ENCODE measurements at regions not wholly inside any gene's neighbourhood (a gene's known extent, or its start where the extent isn't known, plus 50 kb on each side); places are given as distances from the start of the nearest gene placed in this dataset.

DNA sequence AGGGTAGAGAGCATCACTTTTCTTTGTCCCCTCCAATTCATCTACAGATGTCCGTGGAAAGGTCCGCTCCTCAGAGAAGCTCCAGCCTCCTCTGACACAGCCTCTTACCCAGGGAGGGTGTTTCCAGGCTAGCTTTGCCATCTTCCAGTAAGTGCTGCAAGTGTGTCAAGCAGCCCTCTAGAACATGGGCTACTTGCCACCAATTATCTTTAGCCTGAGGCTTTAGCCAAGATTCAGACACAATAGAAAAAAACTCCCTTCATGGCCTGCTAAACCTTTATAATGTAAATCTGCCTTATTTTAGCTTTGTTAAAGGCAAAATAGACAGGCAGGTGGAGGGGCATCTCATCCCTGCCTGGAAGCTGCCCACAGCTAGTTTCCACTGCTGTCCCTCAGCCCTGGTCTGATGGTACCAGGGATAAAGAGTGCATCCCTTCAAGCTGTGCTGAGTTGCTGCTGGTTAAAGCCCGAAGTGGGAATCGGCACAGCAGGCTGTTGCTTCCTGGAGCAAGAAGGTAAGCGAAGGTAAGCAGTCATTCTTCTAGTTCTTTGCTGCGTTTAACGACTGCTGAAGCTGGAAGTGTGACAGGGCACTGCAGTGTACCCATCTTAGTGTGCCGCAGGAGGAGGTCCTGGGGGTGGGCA lies 190.1 kb upstream of the E2F8 start:
- Histone ChIP-seq H3K4me1 (ENCODE audit: insufficient read depth, poor library complexity, severe bottlenecking) (peaks cover 19% of the 10 kb centered on the region), H3K27ac (ENCODE audit: poor library complexity, severe bottlenecking) (no peak overlapping the region), H3K9me3 (ENCODE audit: severe bottlenecking) (no peaks in the 10 kb centered on the region), H3K36me3 (ENCODE audit: low read depth) (no peaks in the 10 kb centered on the region), H3K27me3 (ENCODE audit: insufficient read depth, poor library complexity, severe bottlenecking) (no peaks in the 10 kb centered on the region), H3K4me3 (ENCODE audit: severe bottlenecking) (no peak overlapping the region)
- no peak for DNase-seq (ENCODE audit: low spot score)
- no peak for ATAC-seq (ENCODE audit: low read depth)
- TF ChIP-seq, protein P1, sequence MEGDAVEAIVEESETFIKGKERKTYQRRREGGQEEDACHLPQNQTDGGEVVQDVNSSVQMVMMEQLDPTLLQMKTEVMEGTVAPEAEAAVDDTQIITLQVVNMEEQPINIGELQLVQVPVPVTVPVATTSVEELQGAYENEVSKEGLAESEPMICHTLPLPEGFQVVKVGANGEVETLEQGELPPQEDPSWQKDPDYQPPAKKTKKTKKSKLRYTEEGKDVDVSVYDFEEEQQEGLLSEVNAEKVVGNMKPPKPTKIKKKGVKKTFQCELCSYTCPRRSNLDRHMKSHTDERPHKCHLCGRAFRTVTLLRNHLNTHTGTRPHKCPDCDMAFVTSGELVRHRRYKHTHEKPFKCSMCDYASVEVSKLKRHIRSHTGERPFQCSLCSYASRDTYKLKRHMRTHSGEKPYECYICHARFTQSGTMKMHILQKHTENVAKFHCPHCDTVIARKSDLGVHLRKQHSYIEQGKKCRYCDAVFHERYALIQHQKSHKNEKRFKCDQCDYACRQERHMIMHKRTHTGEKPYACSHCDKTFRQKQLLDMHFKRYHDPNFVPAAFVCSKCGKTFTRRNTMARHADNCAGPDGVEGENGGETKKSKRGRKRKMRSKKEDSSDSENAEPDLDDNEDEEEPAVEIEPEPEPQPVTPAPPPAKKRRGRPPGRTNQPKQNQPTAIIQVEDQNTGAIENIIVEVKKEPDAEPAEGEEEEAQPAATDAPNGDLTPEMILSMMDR (IDR thresholded peaks at IDR 0.05; ENCODE audit: poor library complexity, severe bottlenecking): no peak

DNA sequence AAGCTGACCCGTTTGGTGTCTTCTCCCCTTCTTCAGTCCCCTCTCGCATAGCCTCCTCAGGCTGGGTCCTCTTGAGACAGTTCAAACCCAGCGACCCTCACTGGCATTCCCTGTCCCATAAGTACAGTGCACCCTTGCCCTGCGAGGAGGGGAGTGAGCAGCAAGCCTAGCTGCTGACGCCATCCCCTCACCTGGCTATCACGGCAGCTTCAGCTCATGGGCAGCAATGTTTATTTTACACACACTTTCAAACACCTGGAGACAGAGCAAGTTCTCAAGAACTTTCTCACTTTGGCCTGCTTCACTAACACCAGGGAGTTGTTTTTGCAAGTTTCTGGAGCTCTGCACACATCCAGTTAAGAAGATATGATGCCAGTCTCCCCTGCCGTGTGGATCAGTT lies 189.6 kb upstream of the E2F8 start:
- H3K4me1 ChIP-seq (ENCODE audit: insufficient read depth, poor library complexity, severe bottlenecking): peaks cover 19% of the 10 kb centered on the region
- no peaks in the 10 kb centered on the region for H3K9me3 ChIP-seq (ENCODE audit: severe bottlenecking)
- no peaks in the 10 kb centered on the region for H3K36me3 ChIP-seq (ENCODE audit: low read depth)

DNA sequence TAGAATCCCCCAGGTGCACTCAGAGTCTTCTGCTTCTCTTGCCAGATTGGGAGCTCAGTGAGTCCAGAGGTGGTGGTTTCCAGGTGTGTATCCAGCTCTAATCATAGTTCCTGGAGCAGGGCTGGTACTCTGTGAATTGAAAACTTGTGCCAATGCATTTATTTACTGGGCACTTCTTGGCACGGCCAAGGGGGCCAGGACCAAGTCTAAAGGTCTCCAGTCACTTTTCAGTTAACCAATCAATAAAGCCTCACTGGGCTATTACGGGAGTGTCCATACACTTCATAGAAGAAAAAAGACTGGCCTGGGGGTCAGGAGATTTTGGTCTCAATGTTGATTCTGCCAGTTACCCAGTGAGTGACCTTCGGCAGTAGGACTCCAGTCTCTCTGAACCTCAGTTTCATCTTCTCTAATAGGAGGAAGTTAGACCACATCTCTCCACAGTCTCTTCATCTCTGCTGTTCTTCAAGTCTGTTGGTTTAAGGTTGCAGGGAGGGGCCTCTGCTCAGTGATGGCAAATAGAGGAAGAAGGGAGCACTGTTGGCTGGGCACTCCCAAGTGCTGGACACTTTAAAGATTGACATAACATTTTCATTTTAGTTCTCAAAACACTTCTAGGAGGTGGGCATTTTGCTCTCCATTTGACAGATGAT lies 188.5 kb upstream of the E2F8 start:
- TF ChIP-seq, protein P1 (IDR thresholded peaks at IDR 0.05; ENCODE audit: poor library complexity, severe bottlenecking): no peak
- H3K4me3 ChIP-seq (ENCODE audit: severe bottlenecking): no peak overlapping the region
- peak; percentile 9; the same call in 1 of the 3 replicates for ATAC-seq (ENCODE audit: low read depth)
- no peaks in the 10 kb centered on the region for H3K36me3 ChIP-seq (ENCODE audit: low read depth)
- H3K9me3 ChIP-seq (ENCODE audit: severe bottlenecking): no peaks in the 10 kb centered on the region
- H3K4me1 ChIP-seq (ENCODE audit: insufficient read depth, poor library complexity, severe bottlenecking): peaks cover 19% of the 10 kb centered on the region
- H3K27ac ChIP-seq (ENCODE audit: poor library complexity, severe bottlenecking): peak overlapping the region; percentile 66
- DNase-seq (ENCODE audit: low spot score): no peak
- no peaks in the 10 kb centered on the region for H3K27me3 ChIP-seq (ENCODE audit: insufficient read depth, poor library complexity, severe bottlenecking)

More for the DNA sequence above, 189.6 kb upstream of the E2F8 start:
- Histone ChIP-seq H3K4me3 (ENCODE audit: severe bottlenecking) (no peak overlapping the region), H3K27me3 (ENCODE audit: insufficient read depth, poor library complexity, severe bottlenecking) (no peaks in the 10 kb centered on the region), H3K27ac (ENCODE audit: poor library complexity, severe bottlenecking) (no peak overlapping the region)
- TF ChIP-seq, protein P1 (IDR thresholded peaks at IDR 0.05; ENCODE audit: poor library complexity, severe bottlenecking): no peak
- ATAC-seq (ENCODE audit: low read depth) (no peak), DNase-seq (ENCODE audit: low spot score) (no peak)

DNA sequence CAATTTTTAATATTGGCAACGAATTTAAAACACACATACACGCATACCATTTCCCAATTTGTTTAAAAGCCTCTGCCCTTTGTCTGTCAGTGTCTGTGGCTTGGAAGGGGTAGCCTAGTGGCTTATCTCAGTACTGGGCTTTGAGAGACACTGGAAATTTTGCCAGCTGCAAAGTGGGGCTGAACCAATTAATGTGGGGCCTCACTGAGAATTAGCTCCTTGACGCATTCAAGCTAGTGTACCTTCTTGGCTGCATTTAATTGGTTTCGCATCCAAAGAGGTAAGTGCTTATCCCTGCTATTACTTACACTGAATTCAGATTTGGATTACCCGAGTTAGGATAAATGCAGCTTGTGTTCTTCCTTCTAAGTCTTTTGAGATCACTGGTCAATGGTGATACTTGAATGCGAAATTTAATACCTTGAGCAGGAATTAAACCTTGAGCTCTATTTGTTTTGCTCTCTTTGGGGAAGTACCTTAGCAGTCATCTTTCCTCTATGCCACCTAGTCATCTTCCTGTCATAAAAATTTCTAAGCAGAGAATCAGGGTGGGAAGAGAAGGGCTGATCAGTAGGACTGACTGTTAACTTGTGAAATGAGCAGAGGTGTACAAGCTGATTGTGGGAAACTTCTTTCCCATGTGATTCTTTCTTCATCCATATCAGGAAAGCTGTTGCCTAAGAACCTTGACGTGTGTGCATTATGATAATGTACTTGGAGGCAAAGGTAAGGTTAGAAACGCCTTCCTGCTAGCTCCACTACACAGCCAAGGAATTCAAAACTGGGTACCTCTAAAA lies 187.7 kb upstream of the E2F8 start:
- H3K27ac ChIP-seq (ENCODE audit: poor library complexity, severe bottlenecking): peak overlapping the region; percentile 66
- DNase-seq (ENCODE audit: low spot score) (no peak), ATAC-seq (ENCODE audit: low read depth) (peak; percentile 98)
- H3K4me3 ChIP-seq (ENCODE audit: severe bottlenecking): no peak overlapping the region
- H3K4me1 ChIP-seq (ENCODE audit: insufficient read depth, poor library complexity, severe bottlenecking): peaks cover 19% of the 10 kb centered on the region
- TF ChIP-seq, protein P1 (IDR thresholded peaks at IDR 0.05; ENCODE audit: poor library complexity, severe bottlenecking): no peak
- no peaks in the 10 kb centered on the region for H3K9me3 ChIP-seq (ENCODE audit: severe bottlenecking)
- H3K27me3 ChIP-seq (ENCODE audit: insufficient read depth, poor library complexity, severe bottlenecking): no peaks in the 10 kb centered on the region
- H3K36me3 ChIP-seq (ENCODE audit: low read depth): no peaks in the 10 kb centered on the region

Measured in RWPE2 (cell line).